NCI-H1048 (cell line): ENCODE measurements at regions not wholly inside any gene's neighbourhood (a gene's known extent, or its start where the extent isn't known, plus 50 kb on each side); places are given as distances from the start of the nearest gene placed in this dataset.
"Not testable (repeated sequence)": the region's sequence is repeated elsewhere in the genome, so short reads cannot be mapped to it uniquely, and the experiment has no call there.

Source experiments
- DNase-seq: peaks from one replicate; lab custom pipeline; 2025; lab: John Stamatoyannopoulos, UW

- no peak for DNase-seq
Measured at GRCh38 chr4:28296239-28296638, 1435.6 kb downstream of the STIM2 start.

- no peak for DNase-seq
Measured at GRCh38 chr4:28310926-28311325, 1450.3 kb downstream of the STIM2 start.

DNA sequence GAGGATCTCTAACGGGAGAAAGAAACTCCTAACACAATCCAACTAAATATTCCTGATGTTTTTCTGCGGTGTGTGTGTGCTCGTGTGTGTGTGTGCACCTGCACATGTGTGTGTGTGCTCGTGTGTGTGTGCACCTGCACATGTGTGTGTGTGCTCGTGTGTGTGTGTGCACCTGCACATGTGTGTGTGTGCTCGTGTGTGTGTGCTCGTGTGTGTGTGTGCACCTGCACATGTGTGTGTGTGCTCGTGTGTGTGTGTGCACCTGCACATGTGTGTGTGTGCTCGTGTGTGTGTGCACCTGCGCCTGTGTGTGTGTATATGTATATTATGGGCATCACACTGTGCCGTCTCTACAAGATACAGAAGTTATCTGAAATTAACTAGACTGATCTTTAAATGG lies 1451.9 kb downstream of the STIM2 start:
- not testable (repeated sequence) for DNase-seq

- no peak for DNase-seq
Measured at GRCh38 chr4:28313729-28314713, 1453.4 kb downstream of the STIM2 start.

GRCh38 chr4:28317221-28317620 lies 1456.6 kb downstream of the STIM2 start:
- DNase-seq: no peak

DNA sequence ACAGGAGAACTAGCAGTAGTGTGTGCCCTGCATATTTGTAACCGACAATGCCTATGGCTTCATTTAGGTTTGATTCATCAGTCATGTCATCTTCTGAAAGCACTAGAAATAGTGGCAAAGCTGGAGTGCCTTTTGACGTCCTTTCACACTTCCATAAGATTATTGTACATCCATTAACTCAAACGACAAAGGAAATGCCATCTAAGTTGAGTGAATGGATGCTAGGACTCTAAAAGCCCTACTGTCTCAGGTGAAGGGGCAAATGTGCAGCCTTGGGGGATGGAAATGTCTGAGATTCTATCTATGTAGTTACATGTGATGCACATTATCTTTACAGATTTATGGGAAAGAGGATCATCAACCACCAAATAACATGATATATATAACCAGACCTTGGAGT lies 1473.6 kb downstream of the STIM2 start:
- no peak for DNase-seq

DNA sequence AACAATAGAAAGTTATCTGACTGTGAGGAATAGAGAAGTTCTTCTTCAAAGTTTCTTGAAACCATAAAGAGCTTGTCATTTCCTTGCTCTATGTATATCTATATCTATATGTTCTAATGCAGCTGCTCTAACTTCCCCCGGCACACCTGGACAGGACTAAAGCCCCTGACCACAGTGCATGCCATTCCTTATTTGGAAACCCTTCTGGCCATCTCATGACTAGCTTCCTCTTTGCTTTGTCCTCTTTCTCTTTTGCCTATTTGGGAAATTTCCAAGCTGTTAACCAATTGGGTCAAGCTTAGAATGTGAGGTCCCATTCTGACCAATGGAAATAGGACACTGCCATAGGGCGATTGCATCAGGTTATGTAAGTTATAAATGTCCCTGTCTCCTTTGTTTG lies 1481.1 kb downstream of the STIM2 start:
- DNase-seq: no peak

DNA sequence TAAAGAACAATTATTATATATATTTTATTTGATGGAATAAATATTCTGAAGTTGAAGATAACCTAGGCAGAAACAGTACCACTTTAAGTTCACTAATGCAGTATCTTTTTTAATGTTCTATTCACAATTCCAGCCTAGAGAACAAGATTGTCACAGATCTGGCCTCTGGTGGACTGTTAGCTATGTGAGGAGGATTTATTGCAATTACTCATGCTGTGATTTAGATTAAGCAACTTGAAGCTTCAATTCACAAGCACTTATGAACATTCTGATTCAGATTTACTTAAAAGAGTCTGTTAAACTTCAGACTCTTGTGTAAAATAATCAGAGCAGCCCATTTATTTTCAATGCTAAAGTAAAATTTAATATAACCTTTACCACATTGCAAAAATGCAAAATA lies 1489.8 kb downstream of the STIM2 start:
- no peak for DNase-seq

- no peak for DNase-seq
Measured at GRCh38 chr4:28351102-28351501, 1490.5 kb downstream of the STIM2 start.

DNA sequence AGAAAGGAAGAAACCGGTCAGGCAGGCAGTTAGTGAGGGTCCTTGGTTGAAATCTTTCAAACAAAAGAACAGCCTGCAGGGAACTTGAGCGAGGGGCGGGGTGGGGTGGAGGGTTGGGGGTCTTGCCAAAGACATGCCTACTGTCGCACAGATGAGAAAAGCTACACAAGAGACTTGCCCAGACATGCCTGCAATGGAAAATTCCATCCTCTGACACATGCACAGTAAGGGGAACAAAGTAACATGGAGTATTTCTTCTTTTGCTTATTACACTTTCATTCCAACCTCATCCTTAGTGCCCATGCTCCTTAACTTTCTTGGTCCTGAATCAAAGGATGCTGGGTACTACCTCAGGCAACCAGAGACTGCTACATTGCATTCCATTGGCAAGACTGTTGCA lies 1491.2 kb downstream of the STIM2 start:
- no peak for DNase-seq

GRCh38 chr4:28354880-28355656 lies 1494.4 kb downstream of the STIM2 start:
- no peak for DNase-seq

DNA sequence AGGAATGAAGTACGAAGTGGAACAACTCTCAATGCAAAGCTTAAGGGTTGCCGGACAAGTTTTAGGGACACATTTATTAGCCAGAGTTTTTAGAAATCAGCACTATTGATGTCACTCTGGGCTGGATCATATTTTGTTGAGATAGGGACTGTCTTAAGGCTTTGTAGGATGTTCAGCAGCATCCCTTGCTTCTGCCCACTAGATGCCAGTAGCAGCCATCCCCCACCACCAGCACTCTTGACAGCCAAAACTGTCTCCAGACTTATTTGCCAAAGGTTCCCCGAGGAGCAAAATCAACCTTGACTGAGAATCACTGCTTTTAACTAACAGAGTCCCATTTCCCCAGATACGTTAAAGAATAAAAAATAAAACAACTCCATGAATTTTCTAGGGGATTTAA lies 1497.3 kb downstream of the STIM2 start:
- DNase-seq: no peak

DNA sequence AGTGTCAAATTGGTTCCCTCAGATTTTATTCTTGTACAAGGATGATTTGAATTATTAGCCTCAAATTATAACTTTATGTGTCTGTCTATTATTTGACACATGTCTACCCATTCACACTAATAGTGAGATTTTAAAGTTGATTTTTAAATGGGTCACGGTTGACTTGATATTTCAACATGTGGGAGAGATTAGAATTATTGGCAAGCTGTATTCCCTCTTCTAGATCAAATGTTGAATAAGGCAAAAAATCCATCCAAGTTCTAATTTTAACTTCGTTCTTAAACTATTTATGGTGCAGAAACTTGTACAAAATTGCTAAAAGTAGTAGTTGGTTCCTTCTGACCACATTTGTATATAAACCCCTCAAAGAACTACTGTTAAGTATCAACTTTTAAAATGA lies 1498.0 kb downstream of the STIM2 start:
- DNase-seq: no peak

DNA sequence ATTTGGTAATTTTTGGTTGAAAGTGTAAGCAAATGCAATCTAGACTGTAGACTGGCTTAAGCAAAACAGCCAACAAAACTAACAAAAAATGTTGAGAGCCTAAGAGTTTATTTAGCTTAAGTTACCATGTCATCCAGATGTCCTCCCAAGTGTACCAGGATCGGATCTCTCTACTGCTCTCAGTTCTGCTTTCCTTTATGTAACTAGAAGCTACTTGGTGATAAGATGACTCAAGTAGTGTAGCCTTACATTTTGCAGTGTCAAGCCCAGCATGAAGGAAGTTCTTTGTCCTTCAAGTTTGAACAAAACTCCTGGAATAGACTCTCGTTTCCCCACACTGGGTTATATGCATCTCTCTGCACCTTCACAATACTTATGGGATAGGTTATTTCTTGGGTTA lies 1500.0 kb downstream of the STIM2 start:
- DNase-seq: no peak

GRCh38 chr4:28362169-28362568 lies 1501.5 kb downstream of the STIM2 start:
- DNase-seq: no peak

DNA sequence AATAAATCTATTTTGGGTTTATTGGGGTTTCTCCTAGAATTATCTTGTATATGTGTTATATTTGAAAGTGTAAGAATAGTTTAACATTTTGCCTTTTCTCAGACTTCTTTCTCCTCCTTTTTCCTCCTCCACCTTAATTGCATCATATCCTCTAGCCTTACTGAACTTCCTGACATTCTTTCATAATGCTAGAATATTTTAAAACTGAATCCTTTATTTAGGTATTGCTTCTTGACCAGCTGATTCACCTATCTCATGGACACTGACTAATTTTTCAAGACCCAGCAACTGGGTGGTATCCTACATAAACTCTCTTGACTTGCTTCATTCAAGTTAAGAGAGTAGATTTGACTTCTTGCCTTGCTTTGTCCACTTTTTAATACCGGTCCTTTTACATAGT lies 1508.9 kb downstream of the STIM2 start:
- no peak for DNase-seq

DNA sequence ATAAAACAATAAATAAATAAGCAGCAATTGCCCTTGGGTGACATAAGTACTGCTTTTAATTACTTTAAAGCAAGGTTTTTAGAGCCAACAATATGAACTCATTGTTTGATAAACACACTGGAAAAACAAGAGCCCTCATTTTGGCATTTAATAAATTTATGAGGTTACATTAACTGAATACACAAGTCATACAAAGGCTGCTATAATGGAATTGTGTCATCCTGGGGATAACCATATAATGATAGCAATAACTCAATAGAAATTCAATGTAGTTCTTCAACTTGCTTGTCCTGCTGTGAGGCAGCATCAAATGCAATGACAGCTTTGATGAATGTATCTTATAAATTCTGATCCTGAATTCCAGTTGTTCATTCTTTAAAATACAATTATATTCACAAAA lies 1512.5 kb downstream of the STIM2 start:
- no peak for DNase-seq

GRCh38 chr4:28373601-28374000 lies 1513.0 kb downstream of the STIM2 start:
- no peak for DNase-seq

- no peak for DNase-seq
Measured at GRCh38 chr4:28378109-28378830, 1517.6 kb downstream of the STIM2 start.

DNA sequence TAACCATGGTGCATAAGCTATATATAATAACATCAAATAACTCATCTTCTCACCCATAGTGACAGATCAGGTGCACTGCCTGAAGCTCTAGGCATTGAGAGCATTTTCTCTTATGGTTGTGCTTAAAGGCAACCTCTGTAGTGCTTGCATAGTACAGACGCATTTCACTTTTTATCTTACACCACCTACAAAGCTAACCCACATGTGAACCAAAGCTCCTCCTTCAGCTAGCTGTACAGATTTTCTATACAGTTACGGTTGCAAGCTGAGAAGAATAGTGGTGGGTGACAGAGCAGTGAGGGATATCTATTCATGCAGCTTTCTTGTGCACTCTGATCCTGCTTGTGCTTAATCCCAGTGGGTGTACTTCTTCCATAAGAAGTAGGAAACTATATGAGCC lies 1525.2 kb downstream of the STIM2 start:
- DNase-seq: no peak

GRCh38 chr4:28386776-28387175 lies 1526.1 kb downstream of the STIM2 start:
- no peak for DNase-seq

DNA sequence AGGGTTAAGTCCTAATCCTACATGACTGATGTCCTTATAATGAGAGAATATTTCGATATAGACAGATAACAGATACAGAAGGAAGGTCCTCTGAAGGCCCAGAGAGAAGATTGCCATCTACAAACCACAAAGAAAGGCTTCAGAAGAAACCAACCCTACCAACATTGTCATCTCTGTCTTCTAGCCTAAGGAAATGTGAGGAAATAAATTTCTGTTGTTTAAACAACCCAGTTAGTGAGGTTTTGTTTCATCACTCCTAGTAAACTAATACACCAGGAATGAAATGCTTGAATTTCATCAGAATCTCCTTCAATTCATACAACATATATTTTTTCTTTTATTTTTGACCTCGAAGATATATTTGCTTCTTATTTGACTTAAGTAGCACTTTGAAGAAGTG lies 1527.8 kb downstream of the STIM2 start:
- no peak for DNase-seq

DNA sequence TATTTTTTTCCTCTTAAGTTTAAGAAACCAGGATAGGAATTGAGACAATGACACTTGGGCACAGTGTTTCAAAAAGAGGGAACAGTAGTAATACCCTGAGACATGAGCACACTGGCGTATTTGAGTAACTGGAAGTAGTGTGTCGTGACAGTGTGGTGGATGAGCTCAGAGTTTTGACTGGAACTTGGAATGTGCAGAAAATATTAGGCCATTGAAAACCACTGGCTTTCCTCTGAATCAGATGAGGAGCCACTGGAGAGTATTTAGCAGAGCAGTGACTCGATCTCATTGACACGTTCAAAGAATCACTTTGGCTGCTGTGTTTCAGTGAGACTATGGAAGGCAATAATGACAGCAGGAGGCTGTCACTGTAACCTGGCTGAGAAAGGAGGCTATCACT lies 1531.2 kb downstream of the STIM2 start:
- DNase-seq: no peak
